GM19023 (cell line): ENCODE measurements at regions not wholly inside any gene's neighbourhood (a gene's known extent, or its start where the extent isn't known, plus 50 kb on each side); places are given as distances from the start of the nearest gene placed in this dataset.

Experiments
- ATAC-seq: cut with Tn5 transposase; IDR thresholded peaks from one replicate; pipeline ENCODE4 v1.9.1; 2021; ENCODE audit warnings: mild to moderate bottlenecking, moderate library complexity; ENCODE audit not compliant: unreplicated experiment

DNA sequence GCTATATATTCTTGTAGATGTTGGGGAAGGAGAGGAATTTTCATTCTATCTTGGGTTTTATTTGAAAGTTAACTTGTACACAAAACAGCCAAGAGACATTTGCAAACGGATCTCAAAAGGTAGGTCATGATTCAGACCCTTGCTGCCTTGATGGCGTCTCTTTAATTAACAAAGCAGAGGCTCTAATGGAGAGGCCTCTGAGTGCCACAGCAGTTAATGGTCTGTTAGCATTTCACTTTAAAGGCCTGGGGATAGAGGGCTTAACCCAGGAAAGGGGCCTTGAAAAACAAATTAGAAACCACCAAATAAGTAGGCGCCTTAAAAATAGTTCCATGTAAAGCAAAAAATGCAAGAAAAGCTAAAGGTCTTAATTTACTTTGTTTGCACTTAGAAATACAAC lies 836.9 kb upstream of the CELF4 start:
- no peak for ATAC-seq

DNA sequence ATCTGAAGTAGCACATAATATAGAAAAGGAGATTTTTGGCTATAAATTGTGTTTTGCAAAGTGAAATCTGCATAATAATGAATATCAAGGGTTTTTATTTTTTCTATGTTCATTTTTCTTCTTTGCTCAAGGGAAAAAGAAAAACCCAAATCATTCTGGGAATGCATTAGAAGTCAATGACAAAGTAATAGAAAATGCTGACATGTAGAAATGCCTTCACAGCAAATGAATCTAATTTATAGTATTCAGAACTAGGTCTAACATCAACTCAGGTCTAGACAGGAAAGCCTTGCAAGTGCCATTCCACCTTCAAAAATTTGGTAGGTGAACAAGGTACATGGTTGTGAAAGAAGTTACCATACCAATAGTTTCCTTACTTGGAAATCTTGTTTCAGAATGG lies 831.5 kb upstream of the CELF4 start:
- no peak for ATAC-seq

DNA sequence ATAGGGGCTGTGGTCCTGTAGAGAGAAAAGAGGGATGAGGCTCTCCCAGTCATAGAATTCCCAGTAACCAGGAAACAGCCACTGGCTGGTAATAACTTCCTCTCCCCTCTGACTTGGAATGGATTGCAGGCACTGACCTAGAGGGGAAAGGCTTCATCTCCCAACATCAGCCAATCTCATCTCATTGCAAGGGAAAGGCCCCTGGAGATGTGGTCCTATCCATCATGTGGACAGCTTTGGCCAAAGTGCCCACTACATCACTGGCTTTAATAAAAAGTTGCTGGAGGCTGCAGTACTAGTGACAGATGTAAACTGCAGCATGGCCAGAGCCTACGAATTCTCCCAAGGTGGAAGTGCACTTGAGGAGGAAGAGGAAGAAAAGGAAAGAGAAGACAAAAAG lies 820.5 kb upstream of the CELF4 start:
- ATAC-seq = no peak

DNA sequence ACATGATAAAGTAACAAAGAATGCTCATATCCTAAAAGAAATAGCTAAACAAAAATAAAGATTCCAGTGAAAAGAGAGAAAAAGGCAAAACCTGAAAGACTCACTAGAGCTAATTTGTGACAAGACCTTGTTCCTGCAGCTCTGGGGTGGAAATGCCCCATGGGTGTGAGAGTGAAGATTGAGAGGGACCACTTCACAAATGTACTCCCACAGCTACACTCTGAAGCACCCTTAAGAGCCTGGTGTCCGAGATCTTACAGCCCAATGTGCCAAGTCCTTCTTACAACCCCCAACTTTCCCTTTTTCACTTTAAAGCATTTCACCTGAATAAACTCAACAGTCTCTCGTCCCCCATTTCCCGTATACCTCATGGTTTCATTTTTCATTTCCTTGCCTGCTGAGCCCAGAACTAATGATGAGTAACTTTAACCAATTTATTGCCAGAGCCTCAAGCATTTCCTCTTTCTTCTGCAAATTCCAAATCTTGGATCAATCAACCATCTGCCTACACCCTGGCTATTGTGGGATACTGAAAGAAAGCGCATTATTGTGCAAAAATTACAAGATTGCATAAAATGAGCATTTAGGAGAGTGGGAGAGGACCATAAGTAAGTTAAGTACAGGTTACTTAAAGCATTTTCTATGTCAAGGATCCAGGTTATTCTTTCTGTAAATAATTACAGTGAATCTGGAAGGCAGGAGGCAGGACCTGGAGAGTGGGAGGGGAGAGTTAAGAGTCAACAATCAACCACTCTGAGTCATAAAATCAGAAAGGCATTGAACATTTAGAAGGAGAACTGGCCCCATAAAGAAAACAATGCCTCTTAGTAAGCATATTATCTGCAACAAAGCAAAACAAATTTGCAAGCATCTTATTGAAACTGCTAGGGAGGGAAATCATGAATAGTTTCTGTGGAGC lies 804.4 kb upstream of the CELF4 start:
- ATAC-seq = no peak

DNA sequence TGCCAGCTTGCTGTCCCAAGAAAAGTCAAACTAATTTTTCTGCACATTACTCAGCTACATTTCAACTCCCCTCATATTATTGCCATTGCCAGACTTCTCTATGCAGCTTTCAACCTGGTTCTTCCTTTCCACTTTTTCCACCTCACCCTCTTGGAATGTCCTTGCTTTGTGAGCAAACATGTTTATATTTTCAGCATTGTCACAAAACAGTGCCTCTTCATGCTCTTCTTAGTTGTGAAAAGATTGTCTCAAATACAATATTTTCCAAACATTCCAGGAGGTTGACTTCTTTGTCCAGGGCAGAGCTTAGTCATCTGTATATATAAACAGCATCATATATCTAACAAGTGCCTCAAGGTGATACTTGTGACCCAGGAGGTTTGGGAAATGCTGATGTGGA lies 803.3 kb upstream of the CELF4 start:
- no peak for ATAC-seq

DNA sequence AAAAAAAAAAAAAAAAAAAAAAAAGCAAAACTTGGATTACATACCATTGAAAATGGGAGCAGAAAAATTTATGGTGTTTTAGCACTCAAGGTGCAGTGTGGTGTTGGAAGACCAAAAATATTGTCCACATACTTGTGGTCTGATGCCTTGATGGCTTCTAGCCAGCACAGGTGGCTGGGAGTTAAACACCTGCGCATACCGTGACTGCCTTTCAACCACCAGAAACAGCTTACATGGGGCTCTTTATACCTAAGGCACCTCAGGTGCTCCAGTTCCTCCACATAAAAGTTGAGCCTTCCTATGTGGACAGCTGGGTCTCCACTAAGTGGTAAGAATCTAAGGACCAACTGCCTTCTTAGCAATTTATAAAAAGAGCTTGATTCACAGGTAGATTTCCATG lies 802.6 kb upstream of the CELF4 start:
- ATAC-seq = no peak

DNA sequence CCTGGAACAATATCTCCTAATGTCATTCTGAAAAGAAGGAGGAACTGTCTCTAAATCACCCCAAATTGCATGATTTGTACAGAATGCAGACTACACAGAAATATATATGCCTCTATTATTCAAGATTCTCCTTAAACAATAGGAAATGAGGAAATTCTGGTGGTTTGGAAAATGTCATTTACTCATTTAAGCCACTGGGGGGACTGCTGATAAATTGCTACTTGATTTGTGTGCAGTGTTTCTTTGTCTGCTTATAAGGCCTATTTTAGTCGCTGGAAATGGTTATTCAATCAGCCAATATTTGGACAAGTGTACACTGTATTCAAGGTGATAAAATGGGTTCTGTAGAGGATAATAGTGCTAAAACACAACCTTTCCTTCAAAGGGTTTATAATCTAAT lies 801.9 kb upstream of the CELF4 start:
- ATAC-seq = no peak

DNA sequence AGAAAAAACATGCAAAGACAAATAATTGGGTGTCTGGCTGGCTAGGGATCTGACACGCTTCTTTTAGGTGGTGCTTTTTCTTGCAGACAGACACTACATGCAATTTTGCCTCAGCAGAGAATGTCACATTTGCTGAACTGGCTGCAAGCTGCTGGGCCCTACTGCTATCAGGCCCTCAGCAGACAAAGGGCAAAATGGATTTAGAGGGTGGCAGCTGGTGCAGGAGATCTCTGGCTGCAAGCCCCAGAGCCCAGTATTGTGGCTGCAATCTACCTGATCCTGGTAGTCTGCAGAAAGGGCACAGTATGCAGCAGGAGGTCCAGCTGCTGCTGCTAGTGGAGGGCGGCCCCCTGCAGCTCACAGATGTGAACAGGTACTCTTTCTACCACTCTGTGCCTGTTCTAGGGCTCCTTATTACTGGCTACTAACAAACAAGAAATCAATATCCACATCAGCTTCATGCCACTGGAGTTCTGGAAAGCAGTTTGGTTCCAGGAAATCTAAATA lies 796.7 kb upstream of the CELF4 start:
- no peak for ATAC-seq

DNA sequence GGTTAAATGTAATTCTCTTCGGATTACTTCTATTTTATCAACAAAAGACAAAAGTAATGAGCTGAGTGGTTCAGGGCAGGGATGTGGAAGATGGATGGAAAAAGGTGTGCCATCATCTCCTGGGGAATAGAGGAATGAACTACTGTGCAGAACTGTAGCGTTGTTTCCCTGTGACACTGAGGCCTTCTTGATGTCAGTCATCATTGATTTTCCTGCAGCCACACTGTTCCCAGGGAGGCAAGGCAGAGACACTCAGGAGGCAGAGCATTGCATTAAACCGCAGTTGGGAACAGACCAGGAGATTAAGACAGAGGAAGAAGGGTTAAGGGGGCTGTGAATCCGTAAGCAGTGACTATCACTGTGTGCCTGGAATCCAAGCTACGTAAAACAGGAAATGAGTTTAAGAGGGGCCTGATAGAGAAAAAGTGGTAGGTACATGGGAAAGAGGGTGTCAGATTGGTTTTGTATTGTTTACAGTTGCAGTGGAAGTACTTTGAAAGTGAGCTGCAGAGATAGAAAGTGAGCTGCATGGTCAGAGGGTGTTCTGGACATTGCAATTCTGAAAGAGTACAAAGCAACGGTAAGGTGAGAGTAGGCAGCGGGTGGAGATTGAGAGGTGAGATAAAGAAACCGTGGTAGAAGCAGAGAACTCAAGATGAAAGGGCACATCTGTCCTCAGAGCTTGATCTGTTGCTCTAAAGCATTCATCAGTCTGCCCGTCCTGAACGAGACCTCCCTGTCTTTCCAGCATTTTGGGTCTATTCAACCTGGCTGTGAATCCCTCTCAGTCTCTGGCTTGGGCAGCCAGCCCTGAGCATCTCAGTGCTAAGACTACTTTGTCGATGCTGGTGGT lies 793.4 kb upstream of the CELF4 start:
- no peak for ATAC-seq

DNA sequence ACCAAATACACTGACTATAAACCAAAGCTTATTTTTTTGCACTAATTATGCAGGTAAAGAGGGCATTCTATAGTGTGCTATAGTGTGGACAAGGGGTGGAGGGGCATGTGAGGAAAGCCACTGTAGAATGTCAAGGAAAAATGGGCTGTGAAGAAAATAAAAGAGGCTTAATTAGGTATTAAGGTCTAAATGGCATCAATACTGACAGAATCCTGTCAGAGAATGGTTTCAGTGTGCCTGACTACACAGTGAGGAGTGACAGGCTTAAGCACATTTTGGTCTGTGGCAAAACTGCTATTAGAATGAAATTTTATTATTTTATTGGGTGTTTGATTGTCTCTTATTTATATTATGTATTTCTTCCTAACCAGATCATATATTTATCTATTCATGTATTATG lies 787.6 kb upstream of the CELF4 start:
- ATAC-seq = no peak

DNA sequence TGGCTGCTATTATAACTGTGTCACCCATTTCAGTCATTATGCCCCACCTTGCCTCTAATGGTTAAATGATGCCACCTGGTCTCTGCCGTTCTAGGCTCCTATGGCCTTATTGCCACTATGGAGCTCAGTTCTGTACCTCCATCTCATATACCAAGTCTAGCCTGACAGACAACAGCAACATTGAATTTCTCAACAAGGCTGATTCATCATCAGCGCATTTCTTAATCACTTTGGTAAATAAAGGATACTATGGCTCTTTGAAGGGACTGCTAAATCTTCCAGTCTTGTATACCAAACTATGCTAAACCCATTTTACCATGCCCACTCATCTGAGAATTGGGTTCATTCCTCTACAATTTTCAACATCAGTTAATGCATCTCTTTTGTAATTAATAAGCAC lies 784.5 kb upstream of the CELF4 start:
- ATAC-seq = no peak

DNA sequence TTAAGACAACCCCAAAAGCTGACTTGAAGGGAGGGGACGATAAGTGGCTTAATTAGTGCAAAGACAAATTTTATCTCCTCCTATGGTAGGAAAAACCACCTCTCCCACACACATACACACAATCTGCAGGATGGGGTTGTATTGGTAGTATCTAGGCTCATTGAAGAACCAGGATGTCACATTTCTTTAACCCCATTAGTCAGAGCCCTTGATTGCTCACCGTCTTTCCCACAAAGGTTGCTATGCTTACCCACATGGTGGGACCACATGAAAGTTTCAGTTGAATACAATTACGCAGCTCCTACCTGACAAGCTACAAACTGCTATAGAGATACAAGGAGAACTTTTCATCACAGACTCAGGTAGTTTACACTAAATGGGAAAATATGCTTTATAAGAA lies 765.0 kb upstream of the CELF4 start:
- ATAC-seq = no peak

DNA sequence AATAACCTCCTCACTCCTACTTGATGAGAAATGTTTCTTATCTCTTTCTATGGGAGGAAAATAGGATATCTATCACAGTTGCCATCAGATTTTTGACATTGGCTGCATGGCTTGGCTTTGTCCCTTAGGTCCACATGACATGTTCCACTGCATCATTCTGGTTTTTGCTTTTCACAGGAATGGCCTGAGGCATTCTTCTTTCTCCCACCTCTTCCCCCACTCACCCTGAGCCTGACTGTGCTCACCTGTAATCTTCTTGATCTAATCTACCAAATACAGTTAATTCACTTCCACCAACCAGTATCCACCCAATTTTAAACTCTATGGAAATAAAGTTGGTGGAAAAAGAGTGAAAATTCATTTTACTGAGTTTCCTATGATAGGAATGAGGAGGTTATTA lies 763.5 kb upstream of the CELF4 start:
- ATAC-seq = no peak

DNA sequence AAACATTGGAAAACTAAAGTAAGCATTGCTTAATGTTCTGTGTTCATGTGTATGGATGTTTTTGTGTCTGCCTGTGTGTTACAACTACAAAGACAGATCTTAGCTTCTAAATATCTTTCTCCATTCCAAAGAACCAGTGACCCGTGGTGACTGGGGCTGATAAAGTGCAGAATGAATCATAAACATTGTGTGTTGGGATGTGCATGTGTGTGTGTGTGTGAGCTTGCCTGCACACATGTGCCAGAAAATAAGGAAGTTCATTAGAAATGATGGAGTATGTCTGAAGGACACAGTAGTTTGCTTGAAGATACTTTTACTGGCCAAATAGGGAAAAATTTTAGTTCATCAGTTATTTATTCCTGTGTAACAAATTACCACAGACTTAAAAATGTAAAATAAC lies 756.6 kb upstream of the CELF4 start:
- no peak for ATAC-seq

DNA sequence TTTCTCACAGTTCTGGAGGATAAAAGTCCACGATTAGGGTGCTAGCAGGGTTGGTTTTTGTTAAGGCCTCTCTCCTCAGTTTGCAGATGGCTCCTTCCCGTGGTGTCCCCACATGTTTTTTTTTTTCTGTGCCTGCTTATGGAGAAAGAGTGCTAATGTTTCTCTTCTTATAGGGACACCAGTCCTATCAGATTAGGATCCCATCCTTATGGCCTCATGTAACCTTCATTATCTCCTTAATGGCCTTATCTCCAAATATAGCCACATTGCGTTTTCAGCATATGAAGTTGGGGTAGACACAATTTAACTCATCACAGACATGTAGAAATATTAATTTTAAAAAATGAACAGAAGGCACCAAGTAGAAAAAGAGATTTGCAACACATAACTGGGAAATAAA lies 755.7 kb upstream of the CELF4 start:
- ATAC-seq = no peak

DNA sequence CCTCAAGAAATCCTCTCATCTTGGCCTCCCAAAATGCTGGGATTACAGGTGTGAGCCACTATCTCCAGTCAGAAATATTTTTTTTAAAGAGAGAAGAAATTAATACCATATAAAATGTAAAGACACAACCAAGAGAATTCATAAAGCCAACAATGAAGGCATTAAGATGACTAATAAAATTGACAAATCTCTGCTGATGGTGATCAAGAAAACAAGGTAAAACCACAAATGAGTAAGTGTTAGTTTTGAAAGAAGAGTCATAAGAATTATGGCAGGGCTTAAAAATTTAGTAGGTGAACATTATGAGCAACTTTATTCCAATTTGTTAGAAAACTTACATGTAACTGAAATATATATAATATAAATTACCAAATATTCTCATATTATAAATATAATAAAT lies 752.8 kb upstream of the CELF4 start:
- ATAC-seq = no peak

DNA sequence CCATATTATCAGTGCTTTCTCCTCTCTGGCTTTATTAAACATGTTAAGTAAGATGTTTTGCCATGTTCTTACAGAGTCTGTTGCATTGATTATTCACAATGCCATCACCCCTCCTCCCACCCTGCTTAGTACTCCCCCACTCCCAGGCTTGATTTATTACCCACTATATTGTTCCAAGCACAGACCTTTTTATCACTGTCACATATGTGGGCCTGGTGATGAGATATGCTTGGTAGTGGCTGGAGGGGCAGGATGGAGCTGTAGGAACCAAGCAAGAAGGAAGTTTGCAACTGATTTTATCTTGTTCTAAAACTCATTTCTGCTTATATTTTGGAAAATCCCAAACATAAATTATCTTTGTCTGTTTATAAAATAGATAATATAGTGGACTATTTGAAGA lies 748.2 kb upstream of the CELF4 start:
- no peak for ATAC-seq

DNA sequence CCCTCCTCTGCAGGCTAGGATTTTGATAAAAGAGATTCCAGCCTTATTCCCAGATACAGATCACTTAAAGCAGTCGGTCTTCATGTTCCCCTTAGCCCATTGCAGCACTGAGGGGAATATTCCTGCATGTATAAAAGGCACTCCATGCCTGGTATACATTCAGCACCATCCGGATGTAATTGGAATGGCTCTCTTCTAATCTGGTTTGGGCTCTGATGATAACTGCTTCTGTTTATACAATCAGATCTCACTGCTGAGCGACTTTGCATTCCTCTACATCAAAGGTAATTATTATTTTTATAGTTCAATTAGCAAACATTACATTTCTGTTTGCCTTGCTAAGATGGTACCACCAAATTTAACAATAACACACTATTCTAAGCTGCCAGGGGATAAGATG lies 746.9 kb upstream of the CELF4 start:
- ATAC-seq = no peak

DNA sequence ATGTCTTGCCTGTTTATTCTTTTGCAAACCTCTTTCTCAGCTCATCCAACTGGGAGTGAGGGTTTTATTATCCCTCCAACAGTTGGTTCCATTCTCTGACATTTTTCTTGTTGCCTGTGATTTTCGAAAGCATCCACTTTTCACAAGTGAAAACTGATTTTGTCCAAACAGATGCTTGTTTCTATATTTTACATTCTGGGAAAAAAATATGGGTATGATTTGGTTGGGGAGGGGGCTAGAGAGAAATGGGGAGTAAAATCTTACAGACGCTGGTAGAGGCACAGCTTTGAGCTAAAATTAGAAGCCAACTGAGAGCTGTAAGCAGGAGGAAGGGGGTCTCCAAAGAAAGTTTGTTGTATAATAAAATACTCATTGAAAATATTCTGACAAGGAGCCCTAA lies 745.3 kb upstream of the CELF4 start:
- ATAC-seq = no peak

DNA sequence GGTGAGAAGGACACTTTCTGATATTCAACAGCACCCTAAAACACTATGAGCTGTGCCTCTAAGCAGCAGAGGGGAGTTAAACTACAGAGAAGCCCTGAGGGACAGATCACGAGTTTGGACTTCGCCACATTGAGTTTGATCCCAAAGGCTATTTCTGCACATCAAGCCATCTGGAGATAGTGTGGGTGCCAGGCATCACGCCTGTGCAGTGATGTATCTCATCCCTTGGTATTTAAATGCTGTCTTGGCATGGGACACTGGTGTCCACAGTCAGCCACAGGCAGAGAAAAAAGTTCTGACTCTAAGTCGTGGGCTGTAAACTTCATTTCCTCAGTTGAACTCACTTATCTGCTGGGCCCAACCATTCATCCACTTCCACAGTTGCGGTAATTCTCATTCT lies 742.3 kb upstream of the CELF4 start:
- no peak for ATAC-seq

DNA sequence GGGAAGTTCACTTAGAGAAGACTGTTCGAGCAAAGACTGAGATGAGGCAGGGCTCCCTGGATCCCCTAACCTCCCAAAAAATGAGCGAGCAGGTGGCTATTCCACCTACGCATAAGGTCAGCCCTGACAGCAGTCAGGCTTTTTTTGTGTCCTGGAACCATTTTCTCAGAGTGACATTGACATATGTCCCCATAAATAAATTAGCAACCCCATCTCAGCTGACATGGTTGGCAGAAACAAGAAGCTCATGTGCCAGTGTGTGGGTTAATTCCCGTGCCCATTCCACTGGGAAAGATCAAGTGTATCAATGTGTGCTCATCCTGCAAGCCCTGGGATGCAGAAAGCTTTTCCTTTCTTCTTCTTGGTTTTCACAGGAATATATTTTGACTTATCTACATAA lies 740.4 kb upstream of the CELF4 start:
- ATAC-seq = no peak

DNA sequence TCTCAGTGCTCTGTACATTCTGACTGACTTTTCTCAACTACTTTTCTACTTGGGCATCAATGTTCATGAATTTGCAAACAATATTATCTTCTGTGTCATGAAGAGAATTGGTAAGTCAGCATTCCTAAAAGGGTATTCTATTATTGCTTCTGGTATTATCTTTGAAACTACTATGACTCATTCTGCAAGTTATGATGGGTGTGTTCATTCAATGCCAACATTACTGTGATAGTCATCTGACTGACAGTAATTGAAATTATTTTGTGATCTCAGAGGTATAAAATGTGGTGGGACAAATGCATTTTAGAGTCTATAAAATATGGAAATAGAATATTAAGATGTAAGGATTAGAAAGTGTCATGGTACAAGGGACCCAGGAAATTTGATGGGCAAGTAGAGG lies 736.0 kb upstream of the CELF4 start:
- no peak for ATAC-seq
